ENCODE measurements at regions not wholly inside any gene's neighbourhood (a gene's known extent, or its start where the extent isn't known, plus 50 kb on each side); places are given as distances from the start of the nearest gene placed in this dataset.
A peak's percentile ranks its signal among the peaks of the same experiment; 100 is the strongest.

DNA sequence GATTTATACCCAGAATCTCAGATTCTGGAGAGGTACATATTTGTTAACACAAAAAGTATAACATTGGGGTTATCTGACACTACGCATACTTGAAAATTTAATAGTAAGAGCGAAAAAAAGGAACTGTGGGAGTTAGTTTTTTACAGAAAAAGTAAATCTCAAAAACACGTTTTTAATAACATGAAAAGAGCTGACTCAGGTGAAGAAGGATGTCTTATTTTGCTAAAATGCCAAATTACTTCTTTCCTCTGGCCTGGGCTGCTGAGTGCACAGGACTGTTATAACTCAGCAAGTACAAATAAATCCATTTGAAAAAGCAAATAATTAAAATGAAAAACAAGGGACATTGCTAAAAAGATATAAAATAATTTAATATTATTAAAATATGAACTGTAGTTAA lies 1322.9 kb downstream of the ARAP2 start:
- Histone ChIP-seq H3K27ac (no peak overlapping the region), H3K4me1 (no peaks in the 10 kb centered on the region), H3K4me2 (no peak overlapping the region), H3K4me3 (no peak overlapping the region), H3K9me3 (no peaks in the 10 kb centered on the region)
- no peak for ATAC-seq
- CTCF ChIA-PET = no interaction called here
- no peak for FAIRE-seq
- no peak for DNase-seq (ENCODE audit: low read depth in 1 of 2, low spot score in 1 of 2)
- WGBS (ENCODE audit: missing lambda C conversion rate) = 50% methylated on average over 3 of the region's 3 CpGs
- peak; percentile 27 for TF ChIP-seq MAFK (IDR thresholded peaks at IDR 0.05; ENCODE audit: partially characterized antibody)
- no peak for TF ChIP-seq KDM1A (IDR thresholded peaks at IDR 0.05; ENCODE audit: low read depth)
- POLR2A ChIA-PET = no interaction called here

DNA sequence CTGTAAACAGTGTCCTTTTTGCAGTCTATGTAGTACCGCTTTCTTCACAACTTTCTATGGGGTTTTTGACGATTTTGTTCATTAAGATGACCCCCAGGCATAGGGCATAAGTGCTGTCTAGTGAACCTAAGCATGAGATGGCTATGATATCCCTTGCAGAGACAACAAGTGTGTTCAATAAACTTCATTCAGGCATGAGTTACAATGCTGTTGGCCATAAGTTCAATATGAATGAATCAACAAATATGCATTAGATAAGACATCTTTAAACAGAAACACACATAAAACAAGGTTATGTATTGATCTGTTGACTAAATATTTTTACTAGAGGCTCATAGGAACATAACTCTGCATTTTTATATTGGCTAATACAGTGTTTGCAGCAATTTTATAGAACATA lies 1322.0 kb downstream of the ARAP2 start:
- Histone ChIP-seq H3K27ac (no peak overlapping the region), H3K4me1 (no peaks in the 10 kb centered on the region), H3K4me3 (no peak overlapping the region), H3K4me2 (no peak overlapping the region), H3K9me3 (no peaks in the 10 kb centered on the region)
- 56% methylated on average over 2 of the region's 2 CpGs for WGBS (ENCODE audit: missing lambda C conversion rate)
- FAIRE-seq (no peak), ATAC-seq (no peak), DNase-seq (ENCODE audit: low read depth in 1 of 2, low spot score in 1 of 2) (no peak)
- ChIA-PET CTCF (no interaction called here), POLR2A (no interaction called here)
- TF ChIP-seq TP53 (CRISPR knock-in tag; IDR thresholded peaks at IDR 0.05) (no peak), JUNB (IDR thresholded peaks at IDR 0.05) (no peak), HOXB5 (CRISPR knock-in tag; IDR thresholded peaks at IDR 0.05) (no peak), KDM1A (IDR thresholded peaks at IDR 0.05; ENCODE audit: low read depth) (no peak)

DNA sequence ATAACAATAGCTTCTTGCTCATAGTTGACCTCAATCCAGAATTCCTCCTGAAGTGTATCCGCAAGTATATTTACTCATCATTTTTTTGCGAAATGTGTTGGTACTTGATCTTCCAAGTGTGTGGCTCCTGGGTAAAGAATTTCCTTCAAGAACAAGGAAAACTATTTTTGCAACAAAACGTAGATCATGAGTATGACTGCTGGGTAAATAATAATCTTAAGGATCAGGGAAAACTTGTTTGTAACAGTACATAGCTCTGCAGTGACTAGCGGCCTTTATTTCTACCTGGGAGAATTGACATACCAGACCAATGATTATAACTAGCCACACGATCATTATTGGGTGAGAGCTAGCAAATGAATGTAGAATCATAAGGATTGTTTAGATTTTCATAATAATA lies 1311.7 kb downstream of the ARAP2 start:
- WGBS (ENCODE audit: missing lambda C conversion rate) = 16% methylated on average over 5 of the region's 5 CpGs
- H3K4me1 ChIP-seq = no peaks in the 10 kb centered on the region

GRCh38 chr4:34935739-34936138 lies 1308.6 kb downstream of the ARAP2 start:
- Histone ChIP-seq H3K4me1 (no peaks in the 10 kb centered on the region), H3K4me3 (no peak overlapping the region), H3K27ac (no peak overlapping the region), H3K9me3 (no peaks in the 10 kb centered on the region), H3K4me2 (no peak overlapping the region)
- ATAC-seq (no peak), FAIRE-seq (no peak), DNase-seq (ENCODE audit: low read depth in 1 of 2, low spot score in 1 of 2) (no peak)
- WGBS (ENCODE audit: missing lambda C conversion rate) = 20% methylated on average over 1 of the region's 1 CpG
- TF ChIP-seq CHD2 (IDR thresholded peaks at IDR 0.05; ENCODE audit: low read length, partially characterized antibody) (no peak), ZSCAN20 (CRISPR knock-in tag; IDR thresholded peaks at IDR 0.05) (no peak), MYC (IDR thresholded peaks at IDR 0.05; ENCODE audit: borderline replicate concordance, low read length) (no peak)
- CTCF ChIA-PET = no interaction called here
- POLR2A ChIA-PET = no interaction called here

More for the DNA sequence above, 1311.7 kb downstream of the ARAP2 start:
- Histone ChIP-seq H3K4me3 (no peak overlapping the region), H3K4me2 (no peak overlapping the region), H3K27ac (no peak overlapping the region), H3K9me3 (no peaks in the 10 kb centered on the region)
- POLR2A ChIA-PET = no interaction called here
- CTCF ChIA-PET = no interaction called here
- ATAC-seq (peak in 1 of 2 experiments; percentile 43; a peak in 2 of 6 replicates), FAIRE-seq (no peak), DNase-seq (ENCODE audit: low read depth in 1 of 2, low spot score in 1 of 2) (peak in 1 of 2 experiments; percentile 39)
- TF ChIP-seq FOSL2 (IDR thresholded peaks at IDR 0.05) = no peak
- peak; percentile 15; the same call in 1 of the 2 replicates for TF ChIP-seq FOSL2 (CRISPR knock-in tag; IDR thresholded peaks at IDR 0.05)
- TF ChIP-seq PHF8 (IDR thresholded peaks at IDR 0.05; ENCODE audit: borderline replicate concordance, low read depth) = no peak
- TF ChIP-seq EP300 (IDR thresholded peaks at IDR 0.05) = no peak
- TF ChIP-seq TP53 (CRISPR knock-in tag; IDR thresholded peaks at IDR 0.05) = no peak

DNA sequence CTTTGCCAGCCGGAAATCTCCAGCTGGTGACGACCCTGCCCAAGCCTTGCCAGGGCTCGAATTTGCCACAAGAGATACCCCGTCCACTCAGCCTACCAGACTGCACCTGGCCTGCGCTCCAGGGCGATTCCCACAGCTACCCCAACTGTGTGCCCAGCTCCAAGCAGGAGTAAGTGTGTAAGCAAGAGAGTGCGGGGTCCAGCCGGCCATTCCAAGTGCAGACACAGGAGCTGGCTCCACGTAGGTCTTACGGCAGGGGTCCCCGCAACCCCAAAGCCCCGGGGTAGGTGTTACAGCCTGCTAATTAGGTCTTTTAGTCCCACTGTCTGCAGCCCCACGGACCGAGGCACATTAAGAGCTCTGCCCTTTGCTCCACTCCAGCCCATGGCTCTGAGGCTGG lies 1305.2 kb downstream of the ARAP2 start:
- no peak for ATAC-seq
- CTCF ChIA-PET = no interaction called here
- POLR2A ChIA-PET = no interaction called here

More for the DNA sequence above, 1305.2 kb downstream of the ARAP2 start:
- H3K4me3 ChIP-seq = no peak overlapping the region
- H3K4me1 ChIP-seq = no peaks in the 10 kb centered on the region
- WGBS (ENCODE audit: missing lambda C conversion rate) = 69% methylated on average over 4 of the region's 14 CpGs
- DNase-seq (ENCODE audit: low read depth in 1 of 2, low spot score in 1 of 2) (no peak), FAIRE-seq (no peak)
- no peak overlapping the region for H3K27ac ChIP-seq
- no peak for TF ChIP-seq FOSL2 (IDR thresholded peaks at IDR 0.05)
- TF ChIP-seq FOSL2 (CRISPR knock-in tag; IDR thresholded peaks at IDR 0.05) = no peak
- TF ChIP-seq HOXA7 (CRISPR knock-in tag; IDR thresholded peaks at IDR 0.05) = no peak
- no peak for TF ChIP-seq ZSCAN20 (CRISPR knock-in tag; IDR thresholded peaks at IDR 0.05)
- TF ChIP-seq FOXS1 (CRISPR knock-in tag; IDR thresholded peaks at IDR 0.05) = no peak
- no peak for TF ChIP-seq POLR2A (IDR thresholded peaks at IDR 0.05; ENCODE audit: low read length)
- TF ChIP-seq ELK1 (IDR thresholded peaks at IDR 0.05; ENCODE audit: low read depth, low read length) = no peak
- no peak for TF ChIP-seq TFCP2L1 (CRISPR knock-in tag; IDR thresholded peaks at IDR 0.05)
- TF ChIP-seq, protein P1, sequence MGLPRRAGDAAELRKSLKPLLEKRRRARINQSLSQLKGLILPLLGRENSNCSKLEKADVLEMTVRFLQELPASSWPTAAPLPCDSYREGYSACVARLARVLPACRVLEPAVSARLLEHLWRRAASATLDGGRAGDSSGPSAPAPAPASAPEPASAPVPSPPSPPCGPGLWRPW (IDR thresholded peaks at IDR 0.05) = no peak
- TF ChIP-seq, protein P2, sequence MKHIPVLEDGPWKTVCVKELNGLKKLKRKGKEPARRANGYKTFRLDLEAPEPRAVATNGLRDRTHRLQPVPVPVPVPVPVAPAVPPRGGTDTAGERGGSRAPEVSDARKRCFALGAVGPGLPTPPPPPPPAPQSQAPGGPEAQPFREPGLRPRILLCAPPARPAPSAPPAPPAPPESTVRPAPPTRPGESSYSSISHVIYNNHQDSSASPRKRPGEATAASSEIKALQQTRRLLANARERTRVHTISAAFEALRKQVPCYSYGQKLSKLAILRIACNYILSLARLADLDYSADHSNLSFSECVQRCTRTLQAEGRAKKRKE (CRISPR knock-in tag; IDR thresholded peaks at IDR 0.05; ENCODE audit: low read depth) = no peak
- no peak for TF ChIP-seq CBX2 (IDR thresholded peaks at IDR 0.05; ENCODE audit: borderline replicate concordance, low read depth)
- TF ChIP-seq HEYL (CRISPR knock-in tag; IDR thresholded peaks at IDR 0.05) = no peak
- TF ChIP-seq RCOR1 (IDR thresholded peaks at IDR 0.05; ENCODE audit: low read depth, low read length) = no peak
- TF ChIP-seq JUN (IDR thresholded peaks at IDR 0.05) = no peak
- TF ChIP-seq MAZ (IDR thresholded peaks at IDR 0.05; ENCODE audit: borderline replicate concordance, low read depth, low read length) = no peak
- TF ChIP-seq, protein P3, sequence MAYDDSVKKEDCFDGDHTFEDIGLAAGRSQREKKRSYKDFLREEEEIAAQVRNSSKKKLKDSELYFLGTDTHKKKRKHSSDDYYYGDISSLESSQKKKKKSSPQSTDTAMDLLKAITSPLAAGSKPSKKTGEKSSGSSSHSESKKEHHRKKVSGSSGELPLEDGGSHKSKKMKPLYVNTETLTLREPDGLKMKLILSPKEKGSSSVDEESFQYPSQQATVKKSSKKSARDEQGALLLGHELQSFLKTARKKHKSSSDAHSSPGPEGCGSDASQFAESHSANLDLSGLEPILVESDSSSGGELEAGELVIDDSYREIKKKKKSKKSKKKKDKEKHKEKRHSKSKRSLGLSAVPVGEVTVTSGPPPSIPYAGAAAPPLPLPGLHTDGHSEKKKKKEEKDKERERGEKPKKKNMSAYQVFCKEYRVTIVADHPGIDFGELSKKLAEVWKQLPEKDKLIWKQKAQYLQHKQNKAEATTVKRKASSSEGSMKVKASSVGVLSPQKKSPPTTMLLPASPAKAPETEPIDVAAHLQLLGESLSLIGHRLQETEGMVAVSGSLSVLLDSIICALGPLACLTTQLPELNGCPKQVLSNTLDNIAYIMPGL (CRISPR knock-in tag; IDR thresholded peaks at IDR 0.05; ENCODE audit: borderline replicate concordance) = no peak
- TF ChIP-seq RAD21 (conservative IDR thresholded peaks at IDR 0.05 in 1 of 2, IDR thresholded peaks at IDR 0.05 in 1 of 2) = no peak
- TF ChIP-seq POLR2AphosphoS2 (conservative IDR thresholded peaks at IDR 0.05; ENCODE audit: low read length) = no peak
- H3K9me3 ChIP-seq = no peaks in the 10 kb centered on the region
- no peak overlapping the region for H3K4me2 ChIP-seq
